ENCODE measurements at regions not wholly inside any gene's neighbourhood (a gene's known extent, or its start where the extent isn't known, plus 50 kb on each side); places are given as distances from the start of the nearest gene placed in this dataset.

GRCh38 chr4:25531272-25531671 is 124.4 kb upstream of the SLC34A2 start:
- peak in 1 of 3 donors; percentile 2 for DNase-seq

- DNase-seq = no peak
Measured at GRCh38 chr4:25532591-25532990, 123.1 kb upstream of the SLC34A2 start.

- DNase-seq = no peak
Measured at GRCh38 chr4:25533256-25533655, 122.4 kb upstream of the SLC34A2 start.

GRCh38 chr4:25535278-25535677 is 120.4 kb upstream of the SLC34A2 start:
- no peak for DNase-seq

GRCh38 chr4:25535701-25536473 is 119.8 kb upstream of the SLC34A2 start:
- no peak for DNase-seq

- DNase-seq = no peak
Measured at GRCh38 chr4:25536564-25537320, 118.9 kb upstream of the SLC34A2 start.

GRCh38 chr4:25538430-25538829 is 117.2 kb upstream of the SLC34A2 start:
- DNase-seq = no peak

- no peak for DNase-seq
Measured at GRCh38 chr4:25539241-25539640, 116.4 kb upstream of the SLC34A2 start.

GRCh38 chr4:25540734-25541133 is 114.9 kb upstream of the SLC34A2 start:
- DNase-seq = no peak

GRCh38 chr4:25547343-25547742 is 108.3 kb upstream of the SLC34A2 start:
- no peak for DNase-seq

- no peak for DNase-seq
Measured at GRCh38 chr4:25549413-25549812, 106.2 kb upstream of the SLC34A2 start.

GRCh38 chr4:25550376-25551030 is 105.1 kb upstream of the SLC34A2 start:
- DNase-seq = no peak

GRCh38 chr4:25551605-25552004 is 104.0 kb upstream of the SLC34A2 start:
- DNase-seq = no peak

GRCh38 chr4:25552580-25553271 is 102.9 kb upstream of the SLC34A2 start:
- DNase-seq = no peak

- DNase-seq = no peak
Measured at GRCh38 chr4:25559508-25559907, 96.1 kb upstream of the SLC34A2 start.

GRCh38 chr4:25560605-25561004 is 95.0 kb upstream of the SLC34A2 start:
- no peak for DNase-seq

- DNase-seq = no peak
Measured at GRCh38 chr4:25563071-25563564, 92.5 kb upstream of the SLC34A2 start.

- no peak for DNase-seq
Measured at GRCh38 chr4:25564836-25565235, 90.8 kb upstream of the SLC34A2 start.

GRCh38 chr4:25567253-25567652 is 88.4 kb upstream of the SLC34A2 start:
- DNase-seq = no peak

- DNase-seq = no peak
Measured at GRCh38 chr4:25569716-25570115, 85.9 kb upstream of the SLC34A2 start.

GRCh38 chr4:25575611-25576010 is 80.0 kb upstream of the SLC34A2 start:
- DNase-seq = no peak

- no peak for DNase-seq
Measured at GRCh38 chr4:25578432-25578831, 77.2 kb upstream of the SLC34A2 start.
